ENCODE measurements at regions not wholly inside any gene's neighbourhood (a gene's known extent, or its start where the extent isn't known, plus 50 kb on each side); places are given as distances from the start of the nearest gene placed in this dataset.

- TF ChIP-seq, protein P1, sequence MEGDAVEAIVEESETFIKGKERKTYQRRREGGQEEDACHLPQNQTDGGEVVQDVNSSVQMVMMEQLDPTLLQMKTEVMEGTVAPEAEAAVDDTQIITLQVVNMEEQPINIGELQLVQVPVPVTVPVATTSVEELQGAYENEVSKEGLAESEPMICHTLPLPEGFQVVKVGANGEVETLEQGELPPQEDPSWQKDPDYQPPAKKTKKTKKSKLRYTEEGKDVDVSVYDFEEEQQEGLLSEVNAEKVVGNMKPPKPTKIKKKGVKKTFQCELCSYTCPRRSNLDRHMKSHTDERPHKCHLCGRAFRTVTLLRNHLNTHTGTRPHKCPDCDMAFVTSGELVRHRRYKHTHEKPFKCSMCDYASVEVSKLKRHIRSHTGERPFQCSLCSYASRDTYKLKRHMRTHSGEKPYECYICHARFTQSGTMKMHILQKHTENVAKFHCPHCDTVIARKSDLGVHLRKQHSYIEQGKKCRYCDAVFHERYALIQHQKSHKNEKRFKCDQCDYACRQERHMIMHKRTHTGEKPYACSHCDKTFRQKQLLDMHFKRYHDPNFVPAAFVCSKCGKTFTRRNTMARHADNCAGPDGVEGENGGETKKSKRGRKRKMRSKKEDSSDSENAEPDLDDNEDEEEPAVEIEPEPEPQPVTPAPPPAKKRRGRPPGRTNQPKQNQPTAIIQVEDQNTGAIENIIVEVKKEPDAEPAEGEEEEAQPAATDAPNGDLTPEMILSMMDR (IDR thresholded peaks at IDR 0.05), result no peak
- TF ChIP-seq POLR2A (IDR thresholded peaks at IDR 0.05) (no peak), EP300 (IDR thresholded peaks at IDR 0.05) (no peak)
Observed at GRCh38 chr20:56805313-56805712, 176.2 kb downstream of the TFAP2C start.
